ENCODE measurements at regions not wholly inside any gene's neighbourhood (a gene's known extent, or its start where the extent isn't known, plus 50 kb on each side); places are given as distances from the start of the nearest gene placed in this dataset.

DNA sequence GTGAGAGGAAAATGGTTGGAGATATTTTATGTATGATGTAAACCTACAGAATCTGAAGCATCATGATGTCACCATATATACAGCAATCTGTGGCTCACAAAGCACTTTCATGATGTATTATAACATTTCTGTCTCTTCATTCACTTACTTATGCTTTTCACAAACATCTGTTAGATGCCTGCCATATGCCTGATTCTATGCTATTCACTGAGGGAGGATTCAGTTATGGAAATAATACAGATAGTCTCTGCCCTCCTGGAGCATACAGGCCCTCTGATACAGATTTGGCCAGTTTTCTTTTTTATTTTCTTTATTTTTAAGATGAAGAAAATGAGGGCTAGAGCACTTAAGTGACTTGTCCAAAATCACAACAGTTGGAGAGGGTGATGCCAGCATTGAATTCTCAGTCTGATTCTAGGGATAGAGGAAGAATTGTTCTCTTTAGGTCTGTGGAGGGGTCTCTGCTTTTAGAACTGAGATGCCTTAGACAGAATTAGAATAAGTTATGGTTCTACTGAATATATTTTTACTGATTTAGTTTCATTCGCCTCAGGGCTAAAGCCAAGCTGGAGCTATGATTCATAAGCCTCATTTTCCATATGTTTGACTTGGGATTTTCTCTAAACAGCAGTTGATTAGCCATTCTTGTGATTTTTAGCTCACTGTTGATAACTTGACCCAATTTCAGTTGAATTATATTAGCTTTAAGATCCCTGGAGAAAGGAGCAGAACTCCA is 636.4 kb downstream of the PRELID2 start:
- no peak for DNase-seq (ENCODE audit: low spot score)

DNA sequence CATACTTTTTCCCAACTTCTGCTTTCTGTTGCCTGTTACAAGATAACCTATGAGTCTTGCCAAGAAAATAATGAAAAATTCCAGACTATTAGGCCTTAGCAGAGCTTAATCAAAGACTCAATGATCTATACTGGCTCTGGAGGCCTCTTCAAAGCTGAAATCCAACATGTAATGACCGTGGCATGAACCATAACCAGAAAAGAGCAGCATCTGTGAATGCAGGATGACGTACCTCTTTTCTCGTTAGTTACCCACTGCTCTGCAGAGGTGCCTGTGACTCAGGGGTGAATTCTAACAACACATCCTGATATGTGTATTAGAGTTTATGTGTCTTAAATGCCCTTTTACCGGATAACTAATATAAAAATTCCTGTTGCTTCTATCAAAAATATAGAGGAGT is 645.4 kb downstream of the PRELID2 start:
- DNase-seq (ENCODE audit: low spot score): no peak

DNA sequence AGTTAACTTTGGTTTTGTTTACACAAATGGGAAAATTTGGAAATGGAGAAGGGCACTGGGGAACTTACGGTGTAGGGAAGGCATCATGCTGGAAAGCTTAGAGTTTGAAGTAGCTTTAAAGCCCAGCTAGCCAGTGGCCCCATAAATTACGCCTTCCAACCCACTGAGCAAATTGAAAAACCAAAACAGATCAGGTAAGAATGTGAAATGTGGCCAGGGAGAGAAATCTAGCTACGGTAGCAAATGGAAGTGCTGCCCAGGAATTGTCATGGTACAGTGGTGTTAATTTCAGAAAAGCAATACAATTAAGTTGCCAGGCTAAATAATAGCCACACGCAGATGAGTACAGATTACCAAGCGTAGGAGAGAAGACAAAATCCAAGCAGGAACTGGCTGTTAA is 654.8 kb downstream of the PRELID2 start:
- DNase-seq (ENCODE audit: low spot score): no peak

DNA sequence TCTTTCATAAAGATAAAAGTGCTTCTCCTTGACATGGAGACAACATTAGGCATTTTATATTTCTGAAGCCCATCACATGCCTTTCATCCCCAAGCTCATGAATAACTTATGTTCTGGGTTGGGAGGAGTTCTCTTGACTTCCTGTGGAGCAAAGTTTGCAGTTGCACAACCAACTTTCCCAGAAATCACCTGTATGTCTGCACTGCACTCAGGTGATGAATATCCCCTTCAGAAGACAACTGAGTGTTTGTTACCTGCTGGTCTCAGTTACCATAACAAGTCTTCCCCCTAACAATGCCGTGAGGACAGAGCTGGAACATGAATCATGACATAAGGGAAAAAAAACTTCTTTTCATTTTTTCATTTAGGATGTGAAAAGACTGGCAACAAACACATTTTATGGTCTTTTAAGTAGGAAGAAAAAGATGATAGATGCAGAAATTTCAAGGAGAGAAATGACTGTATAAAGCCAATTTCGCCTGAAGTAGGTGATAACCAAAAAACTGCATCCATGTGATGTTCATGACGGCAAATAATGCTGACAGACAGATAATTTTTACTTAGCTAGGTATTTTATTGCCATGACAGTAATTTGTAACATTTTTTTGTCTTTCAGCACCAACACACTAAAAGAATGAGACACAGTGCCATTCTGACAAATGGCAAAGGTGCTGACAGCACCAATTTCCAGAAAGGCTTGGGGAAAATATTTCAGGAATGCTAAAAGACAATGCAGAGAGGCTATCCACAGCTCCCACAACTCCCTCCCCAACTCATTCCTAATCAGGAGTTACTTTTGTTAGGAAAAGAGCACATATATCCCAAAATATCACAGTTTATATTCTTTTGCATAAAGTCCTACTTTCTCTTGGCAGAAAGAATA is 656.3 kb downstream of the PRELID2 start:
- no peak for DNase-seq (ENCODE audit: low spot score)

DNA sequence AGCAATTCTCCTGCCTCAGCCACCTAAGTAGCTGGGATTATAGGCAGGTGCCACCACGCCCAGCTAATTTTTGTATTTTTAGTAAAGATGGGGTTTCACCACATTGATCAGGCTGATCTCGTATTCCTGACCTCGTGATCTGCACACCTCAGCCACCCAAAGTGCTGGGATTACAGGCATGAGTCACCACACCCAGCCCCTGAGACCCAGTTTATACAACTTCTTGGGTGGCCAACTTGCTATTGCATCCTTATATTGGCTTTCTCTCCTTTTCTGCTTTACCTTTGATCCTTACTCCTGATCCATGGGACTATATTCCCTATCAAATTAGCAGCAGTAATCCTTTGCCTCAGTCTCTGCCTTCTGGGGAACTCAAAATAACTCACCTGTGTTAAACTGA is 659.1 kb downstream of the PRELID2 start:
- no peak for DNase-seq (ENCODE audit: low spot score)

DNA sequence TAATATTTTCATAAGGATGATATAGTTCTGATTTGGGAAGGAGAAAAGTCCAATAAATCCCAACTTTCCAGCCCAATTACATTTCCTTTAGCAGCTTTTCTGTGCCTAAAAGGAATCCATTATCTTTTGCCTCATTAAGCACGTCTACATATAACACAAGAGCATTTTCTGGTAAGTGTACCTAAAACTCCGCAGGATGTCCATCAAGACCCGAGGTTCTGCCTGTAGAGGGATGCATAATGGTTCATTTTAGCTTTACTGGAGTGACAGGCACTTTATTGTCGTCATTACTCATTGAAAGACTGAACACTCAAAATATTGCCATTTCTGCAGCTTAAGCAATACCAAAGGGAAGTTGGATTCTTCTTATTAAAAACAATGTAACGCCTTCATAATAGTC is 669.0 kb downstream of the PRELID2 start:
- no peak for DNase-seq (ENCODE audit: low spot score)

DNA sequence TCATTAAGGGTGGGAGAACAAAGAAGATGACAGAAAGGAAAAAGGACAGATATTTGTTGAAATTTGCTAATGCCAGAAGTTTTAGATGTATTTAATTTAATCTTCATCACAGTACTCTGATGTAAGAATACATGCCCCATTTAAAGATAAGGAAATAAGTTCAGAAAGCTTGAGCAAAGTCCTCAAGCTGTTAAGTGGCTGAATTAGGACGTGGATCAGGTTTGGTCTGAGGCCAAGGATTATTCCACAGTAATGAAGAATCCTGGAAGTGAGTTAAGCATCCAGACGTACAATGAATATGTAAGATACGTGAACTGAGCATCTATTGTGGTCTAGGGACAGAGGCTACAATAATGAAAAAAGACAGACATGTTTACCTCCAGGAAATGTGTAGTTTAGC is 671.3 kb downstream of the PRELID2 start:
- no peak for DNase-seq (ENCODE audit: low spot score)

DNA sequence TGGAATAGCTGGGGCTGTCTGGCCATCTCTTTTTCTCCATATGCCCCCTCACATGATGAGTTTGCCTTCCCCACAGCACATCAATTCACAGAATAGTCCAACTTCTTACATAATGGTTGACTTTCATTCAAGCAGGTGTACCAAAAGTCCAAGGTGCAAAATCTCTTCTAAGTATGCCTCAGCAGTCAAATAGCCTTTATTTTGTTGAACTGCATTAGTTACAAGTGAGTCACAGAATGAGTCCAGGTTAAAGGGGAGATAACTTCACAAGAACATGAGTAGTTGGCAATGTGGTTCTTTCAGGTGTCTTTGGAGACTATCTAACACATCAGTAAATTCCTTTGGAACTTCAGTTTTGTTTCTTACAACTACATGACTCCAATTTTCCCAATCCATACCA is 672.5 kb downstream of the PRELID2 start:
- no peak for DNase-seq (ENCODE audit: low spot score)

DNA sequence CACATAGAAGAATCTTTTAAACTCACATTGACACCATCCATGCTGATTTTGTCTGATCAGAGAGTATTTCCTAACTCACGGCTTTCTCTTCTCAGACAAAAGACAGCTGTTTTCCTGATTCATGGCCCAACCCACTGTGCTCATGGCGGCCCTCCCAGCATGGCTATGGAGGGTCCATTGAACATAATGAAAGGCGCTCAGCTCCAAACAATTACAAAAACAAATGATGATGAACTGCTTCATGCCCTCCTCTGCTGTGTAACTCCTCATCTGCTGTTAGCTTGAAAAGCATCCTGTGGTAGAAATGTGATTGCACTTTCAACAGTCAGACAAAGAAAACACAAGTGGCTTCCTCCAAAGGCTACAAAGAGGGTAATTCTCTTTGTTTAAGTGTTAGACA is 673.8 kb downstream of the PRELID2 start:
- DNase-seq (ENCODE audit: low spot score): no peak

DNA sequence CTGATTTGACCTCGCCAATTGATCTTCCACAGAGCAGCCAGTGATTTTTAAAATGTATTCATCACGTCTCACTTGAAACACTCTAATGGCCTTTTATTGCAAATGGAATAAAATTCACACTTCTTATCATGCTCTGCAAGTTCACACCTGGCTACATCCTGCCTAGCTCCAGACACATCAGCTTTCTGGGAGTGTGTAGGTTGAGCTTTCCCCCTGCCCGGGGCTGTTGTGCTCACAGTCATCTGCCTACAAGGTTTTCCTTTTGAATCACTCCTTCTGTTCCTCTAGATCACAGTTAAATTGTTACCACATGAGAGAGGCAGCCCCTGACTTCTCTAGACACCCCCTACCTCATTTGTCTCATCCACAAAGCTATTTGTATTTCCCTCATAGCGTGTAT is 674.5 kb downstream of the PRELID2 start:
- no peak for DNase-seq (ENCODE audit: low spot score)

DNA sequence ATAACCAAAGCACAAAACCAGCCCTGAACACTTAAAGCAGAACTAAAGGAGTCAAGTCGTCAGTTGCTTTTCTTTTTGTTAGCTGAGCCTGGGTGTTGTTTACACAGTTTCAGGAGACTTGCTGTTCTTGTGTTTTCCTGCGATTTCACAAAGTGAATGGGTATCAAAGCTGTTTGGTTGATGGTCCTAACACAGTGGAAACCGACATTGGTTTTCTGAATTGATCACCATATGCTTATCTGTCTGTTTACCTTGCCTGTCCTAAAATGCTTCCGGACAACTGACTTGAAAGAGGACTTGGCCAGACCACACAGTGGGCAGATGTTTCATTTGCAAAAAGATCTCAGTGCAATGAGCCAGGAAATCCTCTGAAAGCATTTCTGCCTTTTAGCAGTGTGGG is 676.4 kb downstream of the PRELID2 start:
- no peak for DNase-seq (ENCODE audit: low spot score)

DNA sequence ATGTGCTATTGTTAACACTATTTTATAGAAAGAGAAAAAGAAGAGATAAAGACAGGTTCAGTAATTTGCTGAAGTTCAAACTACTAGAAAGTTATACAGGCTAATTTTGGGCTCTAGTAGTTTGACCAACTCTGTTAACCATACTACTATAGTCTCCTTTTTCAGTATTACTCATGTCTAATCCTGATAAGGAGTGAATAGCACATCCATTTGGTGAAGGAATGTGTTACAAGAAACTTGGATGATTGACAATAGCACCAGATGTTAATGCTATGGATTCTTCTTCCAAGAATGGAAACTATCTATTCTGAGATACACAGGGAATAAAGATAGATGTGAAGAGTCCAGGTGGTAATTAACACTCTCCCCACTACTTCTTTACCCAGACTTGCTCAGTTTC is 677.3 kb downstream of the PRELID2 start:
- DNase-seq (ENCODE audit: low spot score): no peak

DNA sequence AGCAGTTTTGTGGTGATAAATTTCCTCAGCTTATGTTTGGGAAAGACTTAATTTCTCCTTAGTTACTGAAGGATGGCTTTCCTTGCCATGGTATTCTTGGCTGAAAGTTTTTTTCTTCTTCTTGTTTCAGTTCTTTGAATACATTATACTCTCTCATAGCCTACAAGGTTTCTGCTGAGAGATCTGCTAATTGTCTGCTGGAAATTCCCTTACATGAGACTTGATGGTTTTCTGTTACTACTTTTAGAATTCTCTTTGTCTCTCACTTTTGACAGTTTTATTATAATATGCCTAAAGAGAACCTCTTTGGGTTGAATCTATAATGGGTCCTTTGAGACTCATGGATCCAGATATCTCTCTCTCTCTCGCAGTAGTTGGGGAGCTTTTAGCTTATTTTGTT is 693.6 kb downstream of the PRELID2 start:
- no peak for DNase-seq (ENCODE audit: low spot score)

DNA sequence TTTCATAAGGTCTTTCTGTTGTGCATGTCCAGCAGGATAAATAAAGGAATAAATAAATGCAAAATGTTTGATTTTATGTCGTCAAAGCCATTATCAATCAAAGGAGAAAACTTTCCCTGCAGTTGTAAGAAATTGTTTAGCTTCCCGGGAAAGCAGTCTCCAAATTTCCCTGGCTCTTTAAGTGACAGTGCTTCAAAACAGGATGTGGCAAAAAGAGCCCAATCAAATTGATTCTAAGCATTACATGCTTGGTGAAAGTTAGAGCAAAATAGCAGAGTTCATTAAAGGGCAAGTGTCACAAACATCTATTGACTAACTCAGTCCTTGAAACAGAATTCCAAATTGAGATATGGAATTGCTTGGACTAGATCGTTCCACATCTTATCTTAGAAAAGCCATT is 704.1 kb downstream of the PRELID2 start:
- no peak for DNase-seq (ENCODE audit: low spot score)

DNA sequence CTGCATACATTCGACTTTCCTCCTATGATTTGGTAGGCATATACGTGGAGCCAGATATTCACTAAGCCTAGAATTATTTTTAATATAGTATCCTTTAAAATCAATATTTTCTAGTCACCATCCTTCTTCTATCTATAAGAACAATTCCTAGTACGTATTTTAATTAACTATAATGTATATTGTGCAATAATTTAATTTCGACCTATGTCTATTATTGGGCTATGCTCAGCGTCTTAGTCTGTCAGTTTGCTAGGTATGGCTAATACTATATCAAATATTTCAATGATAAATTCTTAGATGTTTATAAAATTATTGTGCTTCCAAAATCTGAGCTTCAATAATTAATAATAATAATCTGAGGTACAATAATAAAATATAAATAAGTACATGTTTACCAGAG is 705.3 kb downstream of the PRELID2 start:
- no peak for DNase-seq (ENCODE audit: low spot score)

DNA sequence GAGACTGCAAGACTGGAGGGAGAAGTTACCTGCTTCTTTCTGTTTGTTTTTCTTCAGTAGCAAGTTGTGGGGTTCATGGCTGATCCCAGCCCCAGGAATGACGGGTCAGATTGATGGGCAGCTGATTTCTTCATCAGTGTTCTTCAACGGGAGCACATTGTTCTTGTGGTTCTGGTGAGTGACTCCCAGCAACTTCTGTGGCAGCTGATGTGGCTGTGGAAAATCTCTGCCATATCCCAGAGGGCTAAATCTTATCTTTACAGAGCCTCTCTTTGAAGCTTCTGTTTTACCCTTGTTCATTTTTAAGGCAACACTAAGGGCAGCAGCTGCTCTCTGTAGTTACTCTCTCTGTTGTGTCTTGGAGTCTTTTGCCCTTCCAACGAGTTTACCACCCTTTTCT is 710.3 kb downstream of the PRELID2 start:
- no peak for DNase-seq (ENCODE audit: low spot score)

DNA sequence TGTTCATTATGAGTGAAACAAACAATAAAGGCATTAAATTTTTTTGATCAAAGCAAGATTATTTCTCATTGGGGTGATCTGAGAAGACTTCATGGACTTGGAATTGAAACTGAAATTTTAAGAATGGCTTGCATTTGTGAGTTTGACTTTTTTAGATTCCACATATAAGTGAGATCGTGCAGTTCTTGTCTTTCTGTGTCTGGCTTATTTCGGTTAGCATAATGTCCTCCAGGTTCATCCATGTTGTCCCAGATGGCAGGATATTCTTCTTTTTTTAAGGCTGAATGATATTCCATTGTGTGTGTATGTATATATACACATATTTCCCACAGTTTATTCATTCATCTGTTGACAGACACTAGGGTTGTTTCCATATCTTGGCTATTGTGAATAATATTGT is 716.5 kb downstream of the PRELID2 start:
- no peak for DNase-seq (ENCODE audit: low spot score)

DNA sequence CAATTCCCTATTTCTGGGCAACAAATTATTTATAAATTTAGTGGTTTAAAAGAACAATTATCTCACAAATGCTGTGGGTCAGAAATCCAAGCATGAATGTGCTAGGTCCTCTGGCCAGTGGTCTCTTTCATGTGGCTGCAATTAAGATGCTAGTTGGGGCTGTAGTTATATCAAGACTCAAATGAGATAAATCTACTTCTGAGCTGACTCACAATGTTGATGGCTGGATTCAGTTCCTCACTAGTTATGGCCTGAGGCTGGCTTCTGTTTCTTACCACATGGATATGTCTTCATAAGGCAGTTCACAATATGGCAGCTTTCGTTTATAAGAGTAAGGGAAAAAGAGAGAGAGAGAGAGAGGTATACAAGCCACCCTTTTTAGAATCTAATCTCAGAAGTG is 717.0 kb downstream of the PRELID2 start:
- DNase-seq (ENCODE audit: low spot score): no peak

DNA sequence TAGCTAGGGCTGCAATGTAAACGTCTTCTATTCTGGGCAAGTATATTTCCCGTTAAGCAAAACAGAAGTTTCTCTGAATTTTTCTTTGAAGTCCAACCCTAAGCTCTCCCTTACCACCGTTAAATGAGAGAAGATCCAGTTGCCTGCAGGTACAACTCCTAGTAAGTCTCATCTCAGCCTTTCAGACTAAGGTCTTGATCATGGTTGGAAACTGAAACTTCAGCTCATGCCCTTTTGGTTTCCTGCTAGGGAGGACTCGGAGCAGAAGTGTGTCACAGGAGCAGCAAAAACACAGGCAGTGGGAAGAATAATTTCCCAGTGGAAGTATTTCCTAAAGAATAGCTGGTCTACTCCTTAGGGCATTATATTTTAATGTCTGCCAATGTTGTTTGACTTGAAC is 717.9 kb downstream of the PRELID2 start:
- DNase-seq (ENCODE audit: low spot score): no peak

DNA sequence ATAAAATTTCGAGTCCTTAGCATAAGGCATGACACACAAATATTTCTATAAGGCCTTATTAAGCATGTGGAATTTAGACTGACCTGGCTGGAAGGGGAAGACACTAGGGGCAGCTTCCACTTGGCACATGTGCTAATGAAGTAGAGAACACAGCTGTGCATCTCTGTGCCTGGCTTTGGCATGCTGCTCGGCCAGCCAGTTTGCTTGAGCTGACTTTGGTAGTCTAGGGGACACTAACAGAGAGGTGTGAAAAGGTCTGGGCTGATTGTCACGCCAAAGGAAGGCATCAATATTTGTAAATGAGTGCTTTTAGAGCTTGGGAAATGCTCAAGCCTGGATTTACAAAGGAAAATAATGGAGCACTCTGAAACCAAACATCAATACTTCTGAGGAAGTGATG is 723.7 kb downstream of the PRELID2 start:
- no peak for DNase-seq (ENCODE audit: low spot score)

DNA sequence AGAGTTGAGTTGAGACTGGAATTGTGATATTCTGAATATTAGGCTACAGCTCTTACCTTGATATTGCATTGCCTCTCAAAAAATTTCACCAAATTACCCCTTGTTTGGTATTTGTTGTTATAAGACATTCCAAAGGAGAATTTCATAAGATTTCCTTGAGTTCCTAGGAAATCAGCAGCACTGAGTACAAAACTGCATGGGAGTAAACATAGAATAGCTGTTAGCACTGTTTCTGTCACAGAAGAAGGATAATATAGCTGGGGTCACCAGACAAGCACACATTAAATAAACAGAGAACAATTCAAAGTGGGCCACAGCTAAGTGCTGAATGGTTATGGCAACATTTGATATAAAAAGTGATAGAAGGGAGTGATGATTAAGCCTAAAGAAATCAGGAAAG is 724.3 kb downstream of the PRELID2 start:
- no peak for DNase-seq (ENCODE audit: low spot score)

DNA sequence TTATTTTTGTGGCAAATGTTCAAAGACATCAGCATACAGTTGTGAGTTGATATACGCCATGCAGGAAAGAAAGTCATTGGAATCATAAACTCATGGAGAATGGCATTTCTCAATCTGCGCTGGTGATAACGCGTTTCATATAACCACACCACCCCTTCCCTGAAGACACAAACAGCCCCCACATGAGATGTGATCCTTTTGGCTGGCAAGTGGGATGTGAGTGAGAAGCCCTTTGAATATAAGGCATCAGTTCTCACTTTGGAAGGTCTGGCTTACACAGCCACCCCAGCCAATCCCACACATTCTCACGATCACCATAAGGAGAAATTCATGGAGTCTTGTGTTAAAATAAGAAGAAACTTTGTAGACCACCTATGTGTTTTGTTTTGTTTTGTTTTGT is 725.0 kb downstream of the PRELID2 start:
- DNase-seq (ENCODE audit: low spot score): no peak

DNA sequence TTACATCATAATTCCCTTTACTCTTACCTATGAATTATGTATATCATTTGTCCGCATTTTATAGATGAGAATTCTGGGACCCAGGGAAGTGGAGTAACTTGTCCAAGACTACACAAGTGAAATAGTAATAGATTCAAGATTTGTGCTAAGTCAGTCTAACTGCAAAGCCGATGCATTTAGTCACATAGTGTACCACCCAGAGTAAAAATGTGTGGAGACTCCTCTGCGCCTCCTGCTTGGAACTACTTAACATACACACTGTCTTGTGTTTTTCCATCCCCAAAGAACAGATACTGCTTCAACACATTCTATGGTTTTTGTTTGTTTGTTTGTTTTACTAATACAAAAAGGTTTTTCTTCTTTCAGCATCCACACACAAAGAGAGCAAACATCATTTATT is 729.8 kb downstream of the PRELID2 start:
- no peak for DNase-seq (ENCODE audit: low spot score)

DNA sequence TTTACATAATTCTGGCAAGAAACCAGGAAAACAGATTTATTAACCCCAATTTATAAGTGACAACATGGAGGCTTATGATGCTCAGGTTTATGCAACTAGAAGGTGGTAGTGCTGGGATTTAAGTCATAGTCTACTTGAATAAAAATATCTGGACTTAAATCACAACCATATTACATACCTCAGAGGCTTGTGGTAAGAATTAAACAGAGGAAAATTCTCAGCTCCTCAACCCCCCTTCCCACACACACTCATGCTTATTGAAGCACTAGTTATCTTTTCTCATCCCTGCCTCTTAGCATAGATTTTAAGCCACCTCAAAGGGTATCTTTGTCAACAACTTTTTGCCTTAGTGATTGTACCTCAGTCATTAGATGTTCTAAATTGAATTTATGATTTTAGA is 731.0 kb downstream of the PRELID2 start:
- no peak for DNase-seq (ENCODE audit: low spot score)

Measured in left forelimb (tissue), 1 donor.